HG03460 (cell line): ENCODE measurements at regions not wholly inside any gene's neighbourhood (a gene's known extent, or its start where the extent isn't known, plus 50 kb on each side); places are given as distances from the start of the nearest gene placed in this dataset.

Experiments
- ATAC-seq: cut with Tn5 transposase; IDR thresholded peaks from one replicate; pipeline ENCODE4 v1.9.1; 2021; ENCODE audit not compliant: unreplicated experiment

DNA sequence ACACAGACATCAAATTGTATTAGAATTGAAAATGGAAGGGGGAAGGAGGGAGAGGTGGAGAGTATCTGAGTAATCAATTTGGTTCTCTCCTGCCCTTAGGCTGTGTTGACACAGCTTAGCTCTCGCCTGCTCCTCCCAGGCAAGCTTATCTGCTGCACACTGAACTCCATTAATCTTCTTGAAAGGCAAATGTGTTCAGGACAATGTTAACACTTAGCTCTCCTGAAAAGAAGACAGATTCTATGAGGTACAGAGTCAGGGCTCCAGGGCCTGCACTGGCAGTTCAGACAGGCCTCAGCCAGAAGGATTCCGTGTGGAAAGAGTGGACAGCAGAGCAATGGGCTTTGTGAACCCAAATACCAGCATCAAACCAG is 430.0 kb upstream of the TNP1 start:
- no peak for ATAC-seq

DNA sequence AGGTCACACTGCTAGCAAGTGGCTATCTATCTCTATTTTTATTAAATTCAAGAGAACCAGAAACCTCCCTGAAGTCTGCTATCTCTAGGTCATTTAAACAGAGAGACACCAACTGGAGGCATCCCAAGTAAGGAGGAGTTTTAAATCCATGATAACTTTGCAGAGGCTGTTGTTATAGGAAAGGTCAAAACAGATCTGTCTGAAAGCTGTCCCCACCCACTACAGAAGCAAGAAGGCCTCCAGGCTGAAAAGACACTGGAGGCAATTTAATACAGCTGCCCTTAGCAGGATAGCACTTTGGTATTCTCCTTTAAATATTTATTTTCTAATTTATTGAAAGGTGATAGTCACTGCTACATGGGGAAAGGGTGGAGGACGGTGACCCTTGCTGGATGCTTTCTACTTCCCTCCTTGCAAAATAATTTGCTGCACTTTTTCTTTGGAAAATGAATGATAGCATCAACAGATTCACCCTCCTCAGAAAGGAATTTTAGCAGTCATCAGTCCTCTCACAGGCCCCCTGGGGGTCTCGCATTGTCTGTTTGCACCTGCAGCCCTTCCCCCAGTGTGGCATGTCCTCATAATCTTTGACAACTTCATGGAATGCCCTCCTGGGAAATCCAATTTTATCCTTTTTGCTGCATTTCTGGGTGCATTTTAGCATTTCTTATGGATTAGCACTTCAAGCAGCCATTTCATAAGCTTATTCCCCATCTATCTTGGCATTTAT is 429.5 kb upstream of the TNP1 start:
- ATAC-seq, result no peak

DNA sequence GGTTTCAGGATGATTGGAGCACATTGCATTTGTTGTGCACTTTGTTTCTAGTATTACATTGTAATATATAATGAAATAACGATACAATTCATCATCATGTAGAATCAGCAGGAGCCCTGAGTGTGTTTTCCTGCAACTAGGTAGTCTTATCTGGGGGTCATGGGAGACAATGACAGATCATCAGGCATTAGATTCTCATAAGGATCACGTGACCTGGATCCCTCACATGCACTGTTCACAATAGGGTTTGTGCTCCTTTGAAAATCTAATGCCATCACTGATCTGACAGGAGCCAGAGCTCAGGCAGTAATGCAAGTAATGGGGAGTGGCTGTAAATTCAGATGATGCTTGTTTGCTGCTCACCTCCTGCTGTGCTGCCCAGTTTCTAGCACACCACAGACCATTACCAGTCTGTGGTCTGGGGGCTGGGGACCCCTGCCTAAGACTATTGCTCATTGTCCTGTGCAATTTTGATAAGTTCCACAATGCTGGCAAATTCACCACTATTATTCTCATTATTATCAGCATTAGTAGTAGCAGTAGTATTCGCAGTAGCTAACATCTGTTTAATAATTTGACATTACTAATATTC is 428.7 kb upstream of the TNP1 start:
- ATAC-seq, result no peak

DNA sequence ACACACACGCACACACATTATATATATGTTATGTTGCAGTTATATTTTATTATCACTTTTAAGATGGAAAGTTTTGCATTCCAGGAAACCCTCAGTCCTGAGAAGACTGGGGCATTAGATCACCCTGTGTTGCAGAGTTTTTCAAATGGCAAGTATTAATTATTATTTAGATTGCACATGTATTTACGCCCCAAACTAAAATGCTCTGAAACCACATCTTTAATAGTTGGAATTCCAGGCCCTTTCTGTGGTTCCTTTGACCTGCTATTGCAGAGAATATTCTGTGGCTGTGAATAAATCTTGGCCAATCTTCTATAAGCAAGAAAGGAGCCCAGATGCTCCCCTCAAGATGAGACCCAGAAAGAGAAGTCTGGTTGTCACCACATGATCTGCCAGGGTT is 427.0 kb upstream of the TNP1 start:
- ATAC-seq, result no peak

DNA sequence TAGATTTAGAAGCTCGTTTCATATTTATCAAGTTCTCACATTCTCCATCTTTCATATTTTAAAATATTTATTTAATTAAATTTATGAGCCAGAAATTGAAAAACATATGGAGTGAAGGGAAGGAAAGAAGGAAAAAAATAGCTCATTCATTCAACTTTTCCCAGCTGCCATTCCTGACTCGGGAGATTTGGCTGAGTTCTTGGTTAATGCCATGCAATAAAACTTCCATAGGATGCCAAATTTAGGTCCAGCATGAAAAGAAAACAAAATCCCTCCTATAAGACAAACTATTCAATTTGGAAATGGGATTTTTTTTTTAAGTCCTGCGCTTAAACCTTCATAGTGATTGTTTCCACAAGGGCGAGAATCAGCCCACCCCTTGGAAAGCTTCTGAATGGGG is 426.1 kb upstream of the TNP1 start:
- no peak for ATAC-seq

DNA sequence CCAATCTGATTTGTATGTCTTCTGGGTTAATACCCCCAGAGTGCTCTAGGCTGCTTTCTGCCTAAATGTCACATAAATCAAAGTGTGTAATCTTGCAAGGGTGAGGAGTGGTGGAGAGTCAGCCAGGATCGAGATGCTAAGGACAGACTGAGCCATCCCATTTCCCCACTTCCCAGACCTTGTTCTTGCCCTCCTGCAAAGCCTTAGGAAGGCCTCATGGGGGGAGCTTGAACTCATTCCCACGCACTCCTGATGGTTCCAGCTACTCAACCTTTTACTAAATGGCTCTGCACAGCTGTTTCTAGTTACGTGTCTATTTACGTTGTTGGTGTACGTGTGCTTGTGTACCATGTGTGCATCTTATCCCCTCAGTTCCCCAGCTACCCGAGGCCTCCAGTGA is 423.6 kb upstream of the TNP1 start:
- ATAC-seq, result no peak

DNA sequence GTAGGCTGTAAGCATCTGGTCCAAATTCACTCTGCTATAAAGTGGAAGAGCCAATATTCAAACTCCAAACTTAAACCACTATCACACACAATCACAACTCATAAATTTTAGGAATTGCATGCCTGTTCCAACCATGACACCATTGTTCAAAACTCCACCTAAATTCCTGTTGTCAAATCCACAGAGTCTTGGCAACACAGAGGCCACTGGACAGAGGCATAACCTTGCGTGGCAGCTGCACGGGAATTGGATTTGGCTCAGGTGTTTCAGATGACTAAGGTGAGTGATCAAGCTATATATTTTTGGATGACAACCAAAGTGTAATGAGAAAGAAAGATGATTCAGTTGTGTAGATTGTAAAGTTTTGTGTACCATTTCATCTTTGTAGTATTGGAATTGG is 422.7 kb upstream of the TNP1 start:
- no peak for ATAC-seq

DNA sequence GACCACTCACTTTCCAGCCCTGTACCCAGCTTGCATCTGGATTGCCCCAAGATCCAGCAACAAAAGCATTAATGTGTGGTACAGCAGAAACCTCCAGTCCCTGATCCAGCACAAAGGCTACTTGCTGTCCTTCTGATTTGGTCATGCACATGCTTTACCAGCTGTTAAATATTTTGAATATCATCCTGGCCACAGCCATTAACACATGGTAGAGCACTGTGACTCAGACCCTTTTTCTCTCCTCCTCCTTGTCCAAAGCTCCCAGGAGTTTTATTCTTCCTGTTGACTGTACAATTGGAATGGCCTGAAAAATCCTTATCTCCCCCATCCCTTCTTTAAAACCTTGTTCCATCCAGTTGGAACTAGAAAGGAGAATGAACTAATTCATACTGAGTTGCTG is 419.7 kb upstream of the TNP1 start:
- no peak for ATAC-seq

DNA sequence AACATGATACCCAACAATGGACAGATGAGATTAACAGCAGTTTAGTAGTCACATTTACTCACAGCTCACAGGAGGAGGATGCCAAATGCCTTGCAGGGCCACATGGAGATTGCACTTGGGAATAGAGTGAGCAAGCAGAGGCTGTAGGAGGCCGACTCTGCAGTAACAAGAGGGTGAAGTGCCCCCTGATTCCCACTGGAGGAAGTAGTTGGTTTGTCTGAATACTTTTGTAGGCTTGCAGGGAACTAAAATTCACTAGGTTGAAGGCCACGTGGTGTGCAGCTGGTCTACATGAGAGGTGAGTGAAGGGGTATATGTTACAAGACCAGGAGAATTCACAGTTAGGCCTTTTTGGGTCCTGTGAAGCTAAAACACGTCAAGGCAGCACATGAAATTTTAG is 419.3 kb upstream of the TNP1 start:
- ATAC-seq, result no peak

DNA sequence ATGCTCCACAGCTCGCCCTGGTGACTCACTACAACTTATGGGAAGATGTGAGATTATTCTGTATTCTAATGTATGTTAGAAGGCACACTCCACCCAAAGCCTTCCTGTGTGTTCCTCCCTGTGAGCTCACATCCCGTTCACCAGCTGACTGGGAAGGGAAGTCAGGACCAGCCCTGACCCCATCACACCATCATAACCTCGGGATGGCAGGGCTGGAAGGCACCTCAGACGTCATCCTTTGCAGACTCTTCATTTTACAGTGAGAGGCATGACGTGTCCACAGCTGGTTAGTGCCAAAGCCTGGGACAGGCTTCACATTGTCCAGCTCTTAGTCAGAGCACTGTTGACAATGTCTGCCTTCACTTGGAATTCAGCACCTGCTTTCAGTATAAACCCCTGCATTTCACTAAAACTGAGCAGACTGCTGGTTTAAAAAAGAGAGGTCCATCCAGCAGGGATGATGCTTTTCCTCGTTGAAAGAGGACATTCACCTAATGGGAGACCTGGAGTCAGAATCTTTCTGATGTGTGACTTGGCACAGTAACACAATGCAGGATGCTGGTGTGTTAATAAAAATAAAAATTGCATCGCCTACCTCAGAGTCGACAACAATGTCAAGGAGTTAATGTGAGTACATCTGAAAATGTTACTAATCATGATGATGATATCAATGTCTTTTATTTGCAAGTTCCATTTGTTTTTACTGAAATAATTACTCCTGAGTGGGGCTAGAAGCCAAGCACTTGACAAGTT is 418.0 kb upstream of the TNP1 start:
- no peak for ATAC-seq

DNA sequence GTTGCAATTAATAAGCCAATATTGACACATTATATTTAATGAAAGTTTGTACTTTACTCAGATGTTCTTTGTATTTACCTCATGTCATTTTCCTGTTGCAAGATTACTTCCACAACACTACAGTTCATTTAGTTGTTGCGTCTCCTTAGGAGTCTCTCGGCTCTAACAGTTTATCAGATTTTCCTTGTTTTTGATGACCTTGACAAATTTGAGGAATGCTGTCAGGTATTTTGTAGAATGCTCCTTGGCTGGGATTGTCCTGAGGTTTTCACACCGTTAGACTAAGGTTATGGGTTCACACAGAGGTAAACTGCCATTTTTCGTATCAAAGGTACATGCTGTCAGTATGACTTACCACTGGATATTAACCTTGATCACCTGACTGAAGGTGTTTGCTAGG is 416.6 kb upstream of the TNP1 start:
- no peak for ATAC-seq

DNA sequence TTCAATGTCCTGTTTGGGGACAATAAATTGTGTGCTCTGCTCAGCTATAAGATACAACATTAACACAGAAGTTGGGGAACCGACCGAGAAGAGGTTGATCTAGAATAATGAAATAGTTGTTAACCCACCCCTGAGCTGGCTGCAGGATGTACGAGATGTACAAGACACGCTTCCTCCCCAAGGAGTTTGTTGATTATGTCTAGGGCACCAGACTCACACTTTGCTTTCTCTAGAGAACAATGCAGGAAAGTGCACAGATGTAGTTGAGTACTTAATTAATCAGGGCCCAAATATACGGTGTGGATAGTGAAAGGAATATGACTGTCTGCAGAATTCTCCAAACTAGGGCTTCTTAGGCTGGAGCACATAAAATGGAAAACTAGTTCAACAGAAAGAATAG is 415.2 kb upstream of the TNP1 start:
- no peak for ATAC-seq

DNA sequence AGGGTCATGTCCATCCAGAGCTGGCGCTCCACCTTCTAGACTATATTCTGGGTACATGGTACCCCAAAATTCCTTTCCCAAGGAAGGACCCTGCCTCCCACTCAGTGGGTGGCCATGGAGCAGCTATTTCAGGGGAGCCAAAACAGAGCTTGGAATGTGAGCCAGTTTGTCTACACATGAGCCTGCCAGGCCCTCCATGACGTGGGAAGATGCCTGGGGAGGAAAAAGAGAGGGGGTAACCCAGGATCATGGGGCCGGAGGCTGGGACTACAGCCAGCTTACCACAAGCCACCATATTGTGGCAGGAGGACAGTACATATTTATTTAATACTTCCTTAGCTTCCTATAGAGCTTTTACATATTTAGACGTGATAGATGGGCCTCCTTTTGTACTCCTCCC is 414.7 kb upstream of the TNP1 start:
- ATAC-seq, result no peak

DNA sequence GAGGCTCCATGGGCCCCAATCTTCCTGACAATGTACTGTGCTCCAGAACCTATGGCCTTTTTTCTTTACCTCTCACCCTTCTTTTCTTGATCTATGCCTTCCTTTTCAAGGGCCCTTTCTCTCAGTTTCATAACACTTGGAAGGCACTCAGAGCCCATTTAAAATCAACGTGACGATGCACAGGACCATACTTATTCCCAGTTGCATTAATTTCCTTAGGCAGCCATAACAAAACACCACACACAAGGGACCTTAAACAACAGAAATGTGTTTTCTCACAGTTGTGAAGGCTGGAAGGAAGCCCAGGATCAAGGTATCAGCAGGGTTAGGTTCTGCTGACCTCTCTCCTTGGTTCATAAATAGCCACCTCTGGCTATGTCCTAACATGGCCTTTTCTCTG is 414.0 kb upstream of the TNP1 start:
- ATAC-seq, result no peak

DNA sequence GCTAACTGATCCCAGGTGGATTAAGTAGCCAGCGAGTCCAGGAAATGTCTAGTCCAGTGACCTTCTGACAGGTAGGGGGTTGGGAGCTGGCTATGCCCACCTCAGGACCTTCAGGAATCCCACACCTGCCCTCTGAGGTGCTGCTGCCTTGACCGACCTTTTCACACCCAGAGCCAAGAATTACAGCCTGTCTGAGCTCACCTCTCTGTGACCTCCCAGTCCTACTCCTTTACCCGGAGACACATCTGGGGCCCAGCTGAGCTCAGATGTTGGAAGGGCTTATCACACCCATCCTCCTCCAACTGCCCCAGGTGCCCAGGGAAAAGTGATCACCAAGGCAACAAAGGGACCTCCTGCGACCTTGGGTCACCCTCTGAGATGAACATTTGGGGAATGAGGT is 413.3 kb upstream of the TNP1 start:
- ATAC-seq, result no peak

DNA sequence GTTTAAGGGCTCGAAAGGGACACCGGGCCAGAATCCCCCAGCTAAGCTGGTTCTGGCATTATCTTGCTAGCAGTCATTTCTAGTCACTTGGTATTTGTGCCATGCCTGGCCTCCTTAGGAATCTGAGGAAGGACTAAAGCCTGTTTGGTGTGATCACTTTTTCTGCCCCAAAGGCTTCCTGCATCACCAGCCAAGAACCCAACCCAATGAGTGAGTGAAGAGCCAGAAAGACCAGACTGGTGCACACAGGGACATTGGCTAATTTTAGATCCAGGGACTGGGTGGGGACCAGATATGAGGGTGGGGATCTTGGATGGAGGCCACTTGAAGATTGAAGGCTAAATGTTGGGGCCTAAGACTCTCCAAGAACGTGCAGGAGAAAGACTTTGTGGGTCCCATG is 411.9 kb upstream of the TNP1 start:
- no peak for ATAC-seq

DNA sequence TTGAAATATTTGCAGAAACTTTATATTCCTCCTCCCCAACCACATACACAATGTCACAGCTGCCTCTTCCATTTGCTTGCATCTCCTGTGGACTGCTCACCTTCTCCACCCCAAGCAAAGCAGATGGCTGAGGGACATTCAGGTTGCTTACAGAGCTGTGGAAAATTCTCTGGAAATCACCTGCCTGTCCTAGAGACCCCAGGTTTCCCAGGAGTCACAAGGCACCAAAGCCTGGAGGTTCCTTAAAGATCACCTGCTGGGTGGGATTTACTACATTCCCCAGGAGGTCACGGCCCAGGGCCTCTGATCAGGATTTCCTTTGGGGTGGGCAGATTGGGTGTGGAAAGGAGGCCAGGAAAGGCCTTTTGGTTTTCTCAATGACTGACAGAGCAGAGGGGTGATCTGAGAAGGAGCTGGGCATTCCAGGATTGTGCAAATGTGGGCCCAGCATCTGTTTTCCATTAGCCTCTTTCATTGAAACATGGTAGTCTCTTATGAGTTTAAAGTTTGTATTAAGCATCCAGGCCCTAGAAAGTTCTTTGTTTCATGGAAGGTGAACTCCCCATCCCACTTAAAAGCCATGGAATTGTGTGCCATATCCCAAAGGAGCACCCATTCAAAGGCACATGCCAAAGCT is 410.7 kb upstream of the TNP1 start:
- no peak for ATAC-seq

DNA sequence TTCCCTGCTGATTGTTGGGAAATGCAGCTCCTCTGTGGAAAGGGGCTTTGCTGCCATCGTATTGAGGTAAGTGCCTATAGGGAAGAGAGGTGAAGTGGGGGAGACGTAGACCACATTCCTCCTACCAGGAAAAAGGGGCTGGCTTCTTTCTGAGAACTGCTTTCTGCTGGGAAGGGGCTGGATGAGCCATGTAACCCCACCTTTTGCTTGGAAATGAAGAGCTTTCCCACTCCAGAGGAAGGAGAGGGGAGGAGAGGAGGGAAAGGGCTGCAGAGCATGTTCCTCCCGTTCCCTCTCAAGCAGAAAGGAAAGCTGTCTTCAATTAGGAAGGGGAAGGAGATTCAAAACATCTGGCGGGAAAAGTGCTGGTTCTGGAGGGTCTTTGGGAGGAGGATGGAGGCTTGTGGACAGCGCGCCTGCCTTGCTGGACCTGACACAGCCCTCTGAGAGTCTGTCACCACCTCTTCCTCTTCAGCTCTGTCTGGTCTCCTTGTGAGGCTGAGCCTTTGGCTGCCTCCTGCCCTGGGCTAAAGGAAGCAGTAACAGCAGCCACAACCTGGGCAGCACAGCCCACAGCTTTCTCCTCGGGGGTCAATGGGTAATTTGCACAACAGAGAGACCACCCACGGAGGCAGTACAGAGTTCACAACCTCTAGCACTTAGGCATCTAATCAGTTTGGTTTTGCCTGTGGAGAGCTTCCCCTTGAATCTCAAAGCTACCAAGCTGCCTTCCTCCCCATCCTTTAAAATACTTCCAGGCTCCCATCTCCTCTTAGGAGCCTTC is 410.0 kb upstream of the TNP1 start:
- ATAC-seq, result no peak

DNA sequence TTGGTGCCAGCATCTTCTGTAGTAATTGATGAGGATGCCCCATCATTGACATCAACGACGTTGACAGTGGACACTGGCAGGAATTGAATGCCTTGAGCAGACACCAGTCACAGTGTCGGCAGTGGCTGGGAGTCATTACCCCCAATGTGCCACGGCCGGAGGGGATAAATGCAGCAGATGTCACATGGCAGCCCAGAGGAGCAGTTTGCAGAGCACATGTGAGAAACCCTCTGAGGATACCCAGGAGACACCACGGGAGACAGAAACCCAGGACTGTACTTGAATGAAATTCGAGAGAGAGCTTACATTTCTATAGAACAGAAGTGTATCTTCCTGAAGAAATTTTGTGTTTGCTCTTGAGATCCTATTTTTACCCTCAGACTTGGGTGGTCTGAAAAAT is 409.1 kb upstream of the TNP1 start:
- ATAC-seq, result no peak

DNA sequence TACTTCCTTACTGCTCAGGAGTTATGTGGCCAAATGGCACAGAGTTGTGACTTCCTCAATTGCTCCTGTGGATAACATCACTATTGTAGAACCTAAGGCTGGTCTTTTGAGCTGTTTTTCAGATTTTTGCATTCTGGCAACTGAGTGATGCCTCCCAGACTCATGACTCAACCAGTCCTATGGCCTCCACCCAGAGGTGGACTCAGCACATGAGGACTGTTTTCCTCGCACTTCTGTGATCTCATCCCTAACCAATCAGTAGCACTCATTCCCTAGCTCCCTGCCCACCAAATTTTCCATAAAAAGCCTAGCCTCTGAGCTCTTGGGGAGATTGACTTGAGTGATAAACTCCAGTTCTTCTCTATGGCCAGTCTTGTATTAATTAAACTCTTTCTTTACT is 407.9 kb upstream of the TNP1 start:
- no peak for ATAC-seq

DNA sequence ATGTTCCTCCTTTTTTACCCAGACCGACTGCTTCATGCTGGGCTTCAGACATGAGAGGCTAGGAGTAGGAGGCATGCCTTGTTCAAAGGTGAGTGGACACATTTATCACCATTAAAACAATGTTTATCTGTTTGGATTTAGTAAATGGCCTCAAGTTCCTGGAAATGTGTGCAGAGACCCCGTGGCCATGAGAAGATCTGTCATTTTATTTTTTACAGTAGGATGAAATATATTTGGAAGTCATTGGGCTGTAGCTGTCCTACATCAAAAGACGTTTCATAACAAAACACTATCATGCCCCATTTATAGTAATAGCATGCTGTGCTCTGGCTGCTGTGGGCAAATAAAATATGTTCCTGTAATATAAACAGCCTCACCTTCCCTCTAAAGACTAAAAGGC is 403.9 kb upstream of the TNP1 start:
- no peak for ATAC-seq
